ENCODE measurements at regions not wholly inside any gene's neighbourhood (a gene's known extent, or its start where the extent isn't known, plus 50 kb on each side); places are given as distances from the start of the nearest gene placed in this dataset.
A peak's percentile ranks its signal among the peaks of the same experiment; 100 is the strongest.

- DNase-seq, result peak; percentile 96
Measured at GRCh38 chr6:26216359-26216885, 129.2 kb downstream of the HFE start.

- DNase-seq, result peak; percentile 84
Measured at GRCh38 chr6:26216886-26217713, 129.9 kb downstream of the HFE start.

GRCh38 chr6:26217714-26218075 is 130.5 kb downstream of the HFE start:
- DNase-seq, result no peak

- DNase-seq, result no peak
Measured at GRCh38 chr6:26218824-26219223, 131.6 kb downstream of the HFE start.

- no peak for DNase-seq
Measured at GRCh38 chr6:26220145-26220970, 133.1 kb downstream of the HFE start.

DNA sequence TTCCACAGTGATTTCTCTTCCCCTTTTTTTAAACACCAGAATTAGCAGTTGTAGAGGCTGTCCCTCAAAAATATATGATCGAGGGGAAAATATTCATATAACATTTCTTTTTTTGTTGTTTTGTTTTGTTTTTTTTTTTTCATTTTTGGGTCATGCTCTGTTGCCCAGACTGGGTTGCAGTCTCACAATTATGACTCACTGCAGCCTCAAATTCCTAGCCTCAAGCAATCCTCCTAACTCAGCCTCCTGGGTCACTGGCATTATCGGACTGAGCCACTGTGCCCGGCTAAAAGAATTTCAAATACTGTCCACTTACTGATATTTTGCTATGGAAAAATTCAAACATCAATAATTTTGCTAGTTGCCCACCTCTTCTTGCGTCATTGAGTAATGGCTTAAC is 134.0 kb downstream of the HFE start:
- no peak for DNase-seq

GRCh38 chr6:26222571-26222970 is 135.3 kb downstream of the HFE start:
- no peak for DNase-seq

GRCh38 chr6:26223228-26223627 is 136.0 kb downstream of the HFE start:
- peak; percentile 23 for DNase-seq

DNA sequence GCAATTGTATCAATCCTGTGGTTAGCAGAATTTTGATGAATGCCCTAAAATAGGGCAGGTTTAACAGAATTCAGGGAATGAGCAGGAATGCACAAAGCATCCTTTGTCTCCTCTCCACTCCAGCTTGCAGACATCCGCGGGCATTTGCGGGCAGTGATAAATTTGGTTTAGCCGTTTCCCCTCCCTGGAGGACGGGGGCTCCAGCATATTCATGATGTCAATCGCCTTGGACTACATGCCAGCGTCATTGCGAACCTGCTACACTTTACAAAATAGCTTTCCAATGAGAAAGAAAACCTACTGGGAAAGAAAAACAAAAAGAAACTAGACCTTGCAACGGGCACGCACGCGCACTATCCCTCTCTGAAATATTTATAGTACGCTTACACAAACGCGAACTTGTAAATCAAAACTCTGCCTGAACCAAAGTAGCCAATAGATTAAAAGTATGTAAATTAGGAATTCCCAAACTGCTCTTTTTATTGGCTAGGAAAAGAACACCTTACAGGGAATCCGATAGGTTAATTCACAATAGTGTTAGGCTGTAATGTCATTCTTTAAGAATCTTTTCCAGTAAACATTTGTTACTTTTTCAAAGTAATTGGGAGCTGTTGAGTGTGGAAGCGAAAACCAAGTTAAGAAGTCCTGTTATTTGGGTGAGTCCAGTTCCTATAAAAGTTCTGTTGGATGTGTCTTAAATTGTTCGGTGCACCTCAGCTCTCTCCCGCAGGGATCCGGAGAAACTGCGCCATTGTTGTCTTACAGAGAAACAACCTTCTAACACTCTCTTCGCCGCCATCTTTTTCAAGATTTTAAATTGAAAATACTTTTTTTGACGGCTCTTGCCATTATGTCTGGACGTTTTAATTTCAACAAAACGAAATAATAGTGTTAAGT is 136.7 kb downstream of the HFE start:
- peak; percentile 88 for DNase-seq

DNA sequence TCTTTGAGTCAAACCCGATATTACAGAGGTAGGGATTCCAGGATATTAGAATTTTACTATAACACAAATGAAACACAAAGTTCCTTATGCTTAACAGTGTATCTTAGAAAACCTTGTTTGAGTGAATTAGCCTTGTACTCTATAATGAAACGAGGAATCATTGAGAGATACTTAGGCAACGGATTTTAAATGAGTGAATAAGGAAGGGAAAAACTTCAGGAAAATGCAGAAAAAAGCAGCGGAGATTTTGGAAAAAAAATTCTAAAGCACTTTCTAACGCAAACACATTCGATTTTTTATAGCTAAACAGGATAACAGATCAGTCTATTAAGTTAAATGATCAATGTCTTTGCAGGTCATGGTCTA is 137.3 kb downstream of the HFE start:
- no peak for DNase-seq

DNA sequence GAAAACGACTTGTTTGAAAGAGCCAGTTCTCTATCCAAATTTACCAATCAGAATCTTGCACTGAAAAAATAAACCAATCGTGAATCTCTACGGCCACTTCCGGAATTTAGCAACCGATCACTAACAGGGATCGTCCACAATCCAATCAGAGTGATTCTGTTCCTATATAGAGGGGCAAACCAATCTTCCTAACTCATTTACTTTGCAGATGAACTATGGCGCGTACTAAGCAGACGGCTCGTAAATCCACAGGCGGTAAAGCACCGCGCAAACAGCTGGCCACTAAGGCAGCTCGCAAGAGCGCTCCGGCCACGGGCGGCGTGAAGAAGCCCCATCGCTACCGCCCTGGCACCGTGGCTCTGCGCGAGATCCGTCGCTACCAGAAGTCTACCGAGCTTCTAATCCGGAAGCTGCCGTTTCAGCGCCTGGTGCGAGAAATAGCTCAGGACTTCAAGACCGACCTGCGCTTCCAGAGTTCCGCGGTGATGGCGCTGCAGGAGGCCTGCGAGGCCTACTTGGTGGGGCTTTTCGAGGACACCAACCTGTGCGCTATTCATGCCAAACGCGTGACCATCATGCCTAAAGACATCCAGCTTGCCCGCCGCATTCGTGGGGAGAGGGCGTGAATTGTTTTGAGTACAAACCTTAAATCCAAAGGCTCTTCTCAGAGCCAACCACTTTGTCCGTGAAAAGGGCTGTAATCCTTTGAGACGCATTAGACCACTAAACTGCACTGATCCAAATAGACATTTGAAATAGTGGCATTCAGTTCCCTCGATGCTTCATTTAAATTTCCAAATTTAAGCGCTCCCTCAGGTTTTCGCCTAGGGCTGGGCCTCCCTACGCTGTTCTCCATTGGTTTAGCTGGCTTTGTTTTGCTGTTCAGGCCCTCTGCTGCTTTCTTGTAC is 138.0 kb downstream of the HFE start:
- no peak for DNase-seq

GRCh38 chr6:26225848-26226578 is 138.8 kb downstream of the HFE start:
- no peak for DNase-seq

GRCh38 chr6:26226579-26226967 is 138.4 kb upstream of the BTN3A2 start:
- no peak for DNase-seq

DNA sequence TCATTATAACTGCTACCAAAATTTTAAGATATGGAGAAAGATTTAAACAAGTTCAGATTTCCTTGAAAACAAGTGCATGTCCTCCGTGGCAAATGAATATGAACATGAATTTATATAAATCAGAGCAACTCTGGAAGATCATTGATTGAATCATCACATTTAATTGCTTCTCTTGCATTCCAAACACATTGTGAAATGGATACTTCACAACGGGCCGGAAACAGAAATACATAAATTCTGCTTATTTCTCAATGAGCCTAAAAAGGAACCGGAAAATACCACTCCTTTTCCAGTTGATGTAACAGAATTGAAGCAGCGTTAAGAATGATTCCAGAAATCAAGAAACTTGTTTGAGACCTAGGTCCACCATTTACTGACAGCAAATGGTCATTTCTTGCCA is 134.6 kb upstream of the BTN3A2 start:
- DNase-seq, result no peak

DNA sequence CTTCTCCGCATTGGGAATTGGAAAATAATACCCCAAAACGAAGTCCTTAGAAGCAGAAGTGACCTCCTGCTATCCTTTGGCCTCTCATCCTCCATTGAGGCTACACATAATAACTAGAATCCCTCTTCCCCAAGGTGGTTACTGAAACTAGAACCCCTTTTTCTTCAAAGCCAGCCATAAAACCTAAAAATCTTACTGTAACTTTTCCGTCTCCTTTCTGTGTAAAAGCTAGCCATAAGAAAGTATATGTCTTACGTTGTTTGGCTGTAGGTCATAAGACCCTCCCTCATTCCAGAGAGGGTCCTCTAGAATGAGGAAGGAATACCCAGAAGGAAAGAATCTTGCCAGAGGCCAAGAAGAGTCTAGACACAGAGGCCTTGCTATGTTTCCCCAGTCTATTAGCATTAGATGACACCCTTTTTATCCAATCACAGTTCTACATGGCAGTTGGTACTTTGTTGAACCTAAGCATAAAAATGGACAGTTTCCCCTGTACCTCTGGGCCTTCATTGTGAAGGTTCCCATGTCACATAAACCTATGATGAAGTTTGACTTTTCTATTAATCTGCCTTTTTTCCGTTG is 133.9 kb upstream of the BTN3A2 start:
- no peak for DNase-seq

- DNase-seq, result no peak
Measured at GRCh38 chr6:26232306-26232939, 132.6 kb upstream of the BTN3A2 start.

DNA sequence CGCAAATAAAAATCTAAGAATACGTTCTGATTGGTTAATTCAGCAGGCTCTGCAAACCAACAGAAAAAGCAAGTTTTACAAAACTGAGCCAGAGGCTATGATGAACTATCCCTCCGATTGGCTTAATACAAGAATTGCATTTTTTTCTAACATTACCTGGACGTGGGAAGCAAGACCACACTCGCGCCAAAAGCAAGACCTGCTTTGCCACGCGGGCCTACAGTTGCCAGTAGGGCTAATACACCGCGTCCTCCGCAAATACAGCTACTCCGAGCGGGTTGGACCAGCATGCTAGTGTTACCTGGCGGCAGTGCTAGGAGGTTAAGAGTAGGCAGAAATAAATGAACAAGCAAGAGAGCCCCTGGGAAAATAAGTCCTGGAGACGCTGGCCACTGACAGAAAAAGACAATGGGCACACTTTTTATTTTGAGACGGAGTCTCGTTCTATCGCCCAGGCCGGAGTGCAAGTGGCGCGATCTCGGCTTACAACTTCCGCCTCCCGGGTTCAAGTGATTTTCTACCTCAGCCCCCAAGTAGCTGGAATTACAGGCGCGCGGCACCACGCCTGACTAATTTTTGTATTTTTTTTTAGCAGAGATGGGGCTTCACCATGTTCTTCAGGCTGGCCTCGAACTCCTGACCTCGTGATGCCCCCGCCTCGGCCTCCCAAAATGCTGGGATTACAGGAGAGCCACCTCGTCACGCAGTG is 131.9 kb upstream of the BTN3A2 start:
- DNase-seq, result peak; percentile 71

DNA sequence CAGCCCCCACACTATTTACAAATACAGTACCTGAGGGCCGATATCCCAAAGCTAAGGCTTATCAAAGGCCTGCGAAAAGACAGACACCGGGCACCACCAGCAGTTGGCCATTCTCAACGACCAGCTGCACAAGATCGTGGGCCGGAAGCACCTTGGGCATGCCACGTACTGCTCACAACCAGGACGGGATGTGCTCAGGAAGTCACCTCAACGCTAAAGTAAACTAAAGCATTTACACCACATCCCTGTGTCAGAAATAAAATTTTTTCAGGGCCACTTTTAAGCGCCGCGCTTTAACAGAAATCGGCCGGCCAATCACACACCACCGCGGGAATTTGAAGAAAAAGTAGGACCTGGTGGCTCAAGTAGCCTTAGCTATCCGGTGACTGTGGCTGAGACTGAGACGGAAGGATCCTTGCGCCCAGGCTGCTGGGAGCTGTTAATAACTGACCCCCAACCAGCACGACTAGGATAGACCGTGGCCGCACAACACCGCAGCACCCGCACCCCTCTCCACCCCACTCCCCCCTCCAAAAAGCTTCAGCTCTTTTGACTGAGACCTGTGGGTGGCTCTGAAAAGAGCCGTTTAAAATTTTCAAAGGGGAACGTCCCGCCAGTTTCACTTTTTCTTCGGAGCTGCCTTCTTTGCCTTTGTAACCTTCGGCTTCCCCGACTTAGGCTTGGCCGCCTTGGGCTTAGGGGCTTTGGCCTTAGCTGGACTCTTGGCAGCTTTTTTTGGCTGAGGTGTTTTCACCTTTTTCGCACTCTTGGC is 131.2 kb upstream of the BTN3A2 start:
- DNase-seq, result peak; percentile 49
